Stimulated activated CD4-positive, alpha-beta T cell treated with anti-CD3 and anti-CD28 coated beads, Interleukin-12 subunit alpha, Interleukin-12 subunit beta, amount 100 ng/mL, for 48 hours (primary cell): ENCODE measurements at regions not wholly inside any gene's neighbourhood (a gene's known extent, or its start where the extent isn't known, plus 50 kb on each side); places are given as distances from the start of the nearest gene placed in this dataset.
"Not testable (repeated sequence)": the region's sequence is repeated elsewhere in the genome, so short reads cannot be mapped to it uniquely, and the experiment has no call there.

Experiments
- DNase-seq, 3 donors: peaks; one replicate each; pipeline ENCODE4 v3.0.0-alpha.2; 2020; ENCODE audit warnings: low read depth in 2 of 3, low spot score in 1 of 3

DNA sequence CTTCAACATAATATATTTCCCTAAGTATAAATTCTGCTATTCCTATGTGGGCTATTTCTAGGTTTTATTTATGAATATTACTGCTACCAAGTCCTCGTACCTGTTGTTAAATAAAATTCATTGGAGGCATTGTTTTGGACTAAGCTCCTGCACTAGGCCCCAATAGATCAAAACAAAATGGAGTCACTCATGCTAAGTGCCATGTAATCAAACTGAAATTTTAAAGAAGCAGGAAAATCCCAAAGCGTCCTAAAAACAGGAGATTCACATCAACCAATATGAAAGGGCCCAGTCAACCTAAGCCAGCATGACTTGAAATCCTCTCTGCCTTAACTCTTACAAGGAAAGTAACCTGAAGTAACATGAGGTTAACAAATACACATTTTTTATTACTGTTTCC is 743.2 kb downstream of the TRAM1L1 start:
- DNase-seq, result no peak

GRCh38 chr4:116332508-116332907 is 752.9 kb downstream of the TRAM1L1 start:
- no peak for DNase-seq

- no peak for DNase-seq
Observed at GRCh38 chr4:116328261-116328860, 757.0 kb downstream of the TRAM1L1 start.

- DNase-seq, result no peak
Observed at GRCh38 chr4:116323606-116324005, 761.8 kb downstream of the TRAM1L1 start.

DNA sequence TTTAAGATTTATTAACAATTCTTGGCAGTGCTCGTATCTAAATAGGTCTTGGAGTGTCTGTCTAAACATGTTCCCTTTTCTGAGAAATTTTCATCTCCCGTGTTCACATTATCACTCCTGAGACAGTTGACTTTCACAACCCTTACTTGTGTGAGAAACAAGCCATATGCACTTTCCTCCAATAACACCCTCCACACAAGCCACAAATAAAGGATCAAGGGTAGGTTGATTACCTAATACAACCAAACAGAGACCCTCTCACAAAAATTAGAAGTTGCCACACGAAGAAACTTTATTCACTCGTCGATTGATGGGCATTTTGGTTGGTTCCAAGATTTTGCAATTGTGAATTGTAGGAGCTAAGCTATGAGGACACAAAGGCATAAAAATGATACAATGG is 763.9 kb downstream of the TRAM1L1 start:
- no peak for DNase-seq

GRCh38 chr4:116320859-116321258 is 764.5 kb downstream of the TRAM1L1 start:
- no peak for DNase-seq

DNA sequence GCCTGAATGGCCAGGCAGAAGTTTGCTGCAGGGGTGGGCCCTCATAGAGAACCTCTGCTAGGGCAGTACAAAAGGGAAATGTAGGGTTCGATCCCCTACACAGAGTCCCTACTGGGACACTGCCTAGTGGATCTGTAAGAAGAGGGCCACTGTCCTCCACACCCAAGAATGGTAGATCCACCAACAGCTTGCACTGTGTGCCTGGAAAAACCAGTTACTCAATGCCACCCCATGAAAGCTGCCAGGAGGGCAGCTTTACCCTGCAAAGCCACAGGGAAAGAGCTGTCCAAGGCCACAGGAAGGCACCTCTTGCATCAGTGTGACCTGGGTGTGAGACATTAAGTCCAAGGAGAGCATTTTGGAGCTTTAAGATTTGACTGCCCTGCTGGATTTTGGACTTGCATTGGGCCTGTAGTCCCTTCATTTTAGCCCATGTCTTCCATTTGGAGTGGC is 781.6 kb downstream of the TRAM1L1 start:
- no peak for DNase-seq

DNA sequence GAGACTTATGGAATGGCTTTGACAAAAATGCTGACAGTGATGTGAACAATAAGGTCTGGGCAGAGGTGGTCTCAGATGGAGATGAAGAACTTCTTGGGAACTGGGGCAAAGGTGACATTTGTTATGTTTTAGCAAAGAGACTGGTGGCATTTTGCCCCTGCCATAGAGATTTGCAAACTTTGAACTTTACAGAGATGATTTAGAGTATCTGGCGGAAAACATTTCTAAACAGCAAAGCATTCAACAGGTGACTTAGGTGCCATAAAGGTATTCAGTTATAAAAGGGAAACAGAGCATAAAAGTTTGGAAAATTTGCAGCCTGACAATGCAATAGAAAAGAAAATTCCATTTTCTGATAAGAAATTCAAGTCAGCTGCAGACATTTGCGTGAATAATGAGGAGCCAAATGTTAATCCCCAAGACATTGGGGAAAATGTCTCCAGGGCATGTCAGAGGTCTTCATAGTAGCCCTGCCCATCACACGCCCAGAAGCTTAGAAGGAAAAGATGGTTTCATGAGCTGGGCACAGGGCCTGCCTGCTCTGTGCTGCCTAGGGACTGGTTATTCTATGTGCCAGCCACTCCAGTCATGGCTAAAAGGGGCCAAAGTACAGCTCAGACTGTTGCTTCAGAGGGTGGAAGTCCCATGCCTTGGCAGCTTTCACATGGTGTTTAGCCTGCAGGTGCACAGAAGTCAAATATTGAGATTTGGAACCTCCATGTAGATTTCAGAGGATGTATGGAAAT is 782.2 kb downstream of the TRAM1L1 start:
- DNase-seq, result no peak

DNA sequence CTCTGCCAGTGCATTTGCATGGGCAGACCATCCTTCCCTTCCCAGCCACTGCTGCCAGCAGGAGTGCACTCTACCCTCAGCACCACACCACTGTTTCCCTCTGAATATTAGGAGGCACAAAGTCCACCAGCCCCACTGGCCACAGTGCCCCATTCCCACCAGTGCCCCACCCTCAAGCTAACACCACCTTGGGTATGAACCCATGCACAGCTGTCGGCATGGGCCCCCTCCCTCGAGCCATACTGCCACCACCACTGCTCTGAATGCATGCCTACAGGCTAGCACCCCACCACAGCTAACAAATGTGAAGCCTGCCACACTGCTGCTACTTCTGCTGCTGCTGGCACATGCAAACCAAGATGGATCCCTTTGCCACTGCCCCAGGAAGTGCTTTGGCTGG is 810.4 kb downstream of the TRAM1L1 start:
- DNase-seq, result no peak

DNA sequence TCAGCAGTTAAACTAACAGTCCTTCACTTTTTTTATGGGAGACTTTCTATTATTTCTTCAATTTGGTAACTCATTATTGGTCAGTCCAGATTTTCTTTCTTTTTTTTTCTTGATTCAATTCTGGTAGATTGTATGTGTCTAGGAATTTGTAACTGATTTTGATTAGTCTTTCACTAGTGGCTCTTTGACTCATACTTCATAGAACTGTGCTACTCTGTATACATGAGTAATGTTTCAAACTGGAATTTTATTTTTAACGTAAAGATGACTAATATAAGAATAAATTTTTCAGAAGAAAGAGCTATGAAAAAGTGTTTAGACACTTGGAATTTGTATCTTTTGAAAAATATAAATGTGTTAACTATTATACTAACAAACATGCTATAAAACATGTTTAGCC is 813.0 kb downstream of the TRAM1L1 start:
- DNase-seq, result no peak

- not testable (repeated sequence) for DNase-seq
Observed at GRCh38 chr4:116260931-116261330, 824.4 kb downstream of the TRAM1L1 start.

GRCh38 chr4:116244771-116245170 is 840.6 kb downstream of the TRAM1L1 start:
- DNase-seq, result no peak

DNA sequence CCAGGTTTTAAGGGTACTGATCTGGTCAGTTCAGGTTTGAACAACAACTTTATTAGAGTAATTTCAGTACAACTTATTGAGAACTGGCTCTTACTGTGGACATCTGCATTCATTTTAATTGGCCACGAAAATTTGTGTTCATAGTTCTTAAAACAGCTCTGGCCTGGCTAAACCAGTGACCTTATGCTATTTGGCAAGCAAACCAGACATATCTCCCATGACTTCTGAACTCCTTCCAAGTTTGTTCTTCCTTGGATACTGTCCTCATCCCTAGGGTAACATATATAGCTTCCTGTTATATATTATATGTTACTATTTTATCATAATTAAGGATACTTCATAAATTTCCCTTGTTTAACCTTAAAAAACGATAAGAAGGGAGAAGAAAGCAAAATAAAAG is 841.9 kb downstream of the TRAM1L1 start:
- DNase-seq, result no peak

GRCh38 chr4:116233971-116234370 is 851.4 kb downstream of the TRAM1L1 start:
- DNase-seq, result no peak

DNA sequence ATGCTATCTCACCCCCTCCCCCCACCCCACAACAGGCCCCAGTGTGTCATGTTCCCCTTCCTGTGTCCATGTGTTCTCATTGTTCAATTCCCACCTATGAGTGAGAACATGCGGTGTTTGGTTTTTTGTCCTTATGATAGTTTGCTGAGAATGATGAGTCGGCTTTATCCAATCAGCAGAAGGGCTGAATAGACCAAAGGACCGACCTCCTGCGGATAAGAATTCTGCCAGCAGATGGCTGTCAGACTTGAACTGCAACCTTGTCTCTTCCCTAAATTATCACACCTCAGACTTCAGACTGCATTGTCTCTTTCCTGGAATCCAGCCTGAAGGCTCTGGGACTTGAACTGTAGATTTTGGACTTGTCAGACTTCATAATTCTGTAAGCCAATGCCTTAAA is 853.4 kb downstream of the TRAM1L1 start:
- not testable (repeated sequence) for DNase-seq

DNA sequence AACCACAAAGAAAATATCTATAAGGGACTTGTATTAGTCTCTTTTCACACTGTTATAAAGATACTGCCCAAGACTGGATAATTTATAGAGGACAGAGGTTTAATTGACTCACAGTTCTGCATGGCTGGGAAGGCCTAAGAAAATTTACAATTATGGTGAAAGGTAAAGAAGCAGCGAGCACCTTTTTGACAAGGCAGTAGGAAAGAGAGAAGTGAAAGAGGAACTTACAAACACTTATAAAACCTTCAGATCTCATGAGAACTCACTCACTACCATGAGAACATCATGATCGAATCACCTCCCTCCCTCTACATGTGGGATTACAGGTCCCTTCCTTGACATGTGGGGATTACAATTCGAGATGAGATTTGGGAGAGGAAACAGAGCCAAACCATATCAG is 856.0 kb downstream of the TRAM1L1 start:
- DNase-seq, result no peak

DNA sequence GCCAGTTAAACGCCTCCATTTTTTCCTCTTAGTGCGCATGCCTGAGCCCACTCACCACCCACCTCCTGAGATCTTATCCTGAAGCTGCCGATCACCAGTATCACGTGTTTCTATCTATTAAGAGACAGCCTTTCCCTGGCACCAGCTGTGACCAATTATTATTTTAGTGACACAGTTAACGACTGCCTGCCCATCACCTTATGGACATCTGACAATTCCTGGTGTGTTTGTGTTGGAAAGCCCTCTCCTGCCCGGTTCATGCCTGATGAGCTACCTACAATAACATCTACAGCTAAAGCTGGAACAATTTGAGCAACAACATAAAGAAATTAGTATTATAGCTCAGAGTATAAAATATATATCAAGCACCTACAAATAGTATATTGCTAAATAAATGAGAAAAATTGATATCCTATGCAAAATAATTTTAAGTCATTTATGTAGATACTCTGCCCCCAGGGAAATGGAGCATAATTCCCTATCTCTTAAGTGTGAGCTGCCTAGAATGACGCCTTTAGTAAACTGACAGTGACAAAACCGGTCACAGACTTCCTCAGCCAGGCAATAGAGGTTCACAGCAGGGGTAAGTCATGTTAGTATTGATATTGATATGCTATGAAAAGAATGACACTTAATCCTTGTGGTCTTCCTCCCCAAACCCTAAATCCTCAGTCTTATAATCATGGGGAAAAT is 862.2 kb downstream of the TRAM1L1 start:
- DNase-seq, result no peak

GRCh38 chr4:116217781-116218180 is 867.6 kb downstream of the TRAM1L1 start:
- no peak for DNase-seq

DNA sequence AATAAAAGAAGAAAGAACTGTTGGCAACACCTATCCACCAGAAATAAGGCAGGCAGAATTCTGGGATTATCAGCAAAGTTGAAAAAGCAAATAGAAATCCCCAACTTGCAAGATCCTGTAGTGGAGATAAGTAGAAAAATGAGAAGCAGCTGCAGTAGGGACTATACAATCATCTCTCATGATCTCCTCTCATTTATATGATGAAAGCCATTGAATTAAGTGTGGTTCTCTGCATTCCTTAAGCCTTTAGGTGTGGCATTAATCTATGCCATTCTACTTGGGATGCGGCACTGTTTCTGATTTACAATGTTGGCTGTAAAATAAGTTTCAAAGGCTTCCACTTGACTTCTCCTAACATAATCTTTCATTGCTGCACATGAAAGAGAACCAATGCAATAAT is 869.8 kb downstream of the TRAM1L1 start:
- no peak for DNase-seq

DNA sequence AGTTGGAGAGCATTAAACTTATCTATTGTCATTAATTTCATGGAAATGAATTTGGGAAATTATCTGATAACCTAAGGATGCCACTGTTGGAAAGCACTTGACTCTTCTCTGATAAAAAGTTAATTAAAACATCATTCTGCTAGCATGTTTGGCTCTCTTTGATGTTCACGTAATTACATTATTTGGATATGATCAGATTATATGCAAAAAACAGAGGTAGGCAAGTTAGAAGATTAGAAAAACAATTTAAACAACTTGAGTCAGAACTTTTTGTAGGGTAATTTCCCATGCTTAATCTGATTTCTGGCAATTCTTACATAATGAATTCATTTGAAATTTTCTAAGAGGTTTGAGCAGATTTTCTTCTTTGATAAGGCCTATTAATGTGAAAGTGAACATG is 882.9 kb downstream of the TRAM1L1 start:
- no peak for DNase-seq

DNA sequence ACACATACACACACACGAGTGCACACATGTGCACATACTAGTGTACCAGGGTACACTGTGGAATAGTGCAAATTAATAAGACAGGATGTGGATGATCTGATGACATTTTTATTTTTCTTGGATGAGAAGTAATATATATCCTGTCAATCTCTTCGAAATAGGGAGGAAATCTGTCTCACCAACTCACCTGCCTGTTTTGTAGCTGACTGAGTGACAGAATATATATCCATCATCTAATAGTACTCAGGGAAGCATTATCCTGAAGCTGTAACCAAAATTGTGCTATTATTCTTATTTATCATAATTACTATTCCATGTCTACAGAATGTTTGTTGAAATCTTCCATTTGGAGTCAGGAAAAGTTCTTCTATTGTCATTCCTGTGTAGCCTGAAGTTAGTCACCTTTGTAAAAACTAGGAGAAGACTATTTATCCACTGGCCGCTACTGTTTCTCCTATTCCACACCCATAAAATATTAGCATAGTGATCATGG is 888.0 kb downstream of the TRAM1L1 start:
- DNase-seq, result no peak

DNA sequence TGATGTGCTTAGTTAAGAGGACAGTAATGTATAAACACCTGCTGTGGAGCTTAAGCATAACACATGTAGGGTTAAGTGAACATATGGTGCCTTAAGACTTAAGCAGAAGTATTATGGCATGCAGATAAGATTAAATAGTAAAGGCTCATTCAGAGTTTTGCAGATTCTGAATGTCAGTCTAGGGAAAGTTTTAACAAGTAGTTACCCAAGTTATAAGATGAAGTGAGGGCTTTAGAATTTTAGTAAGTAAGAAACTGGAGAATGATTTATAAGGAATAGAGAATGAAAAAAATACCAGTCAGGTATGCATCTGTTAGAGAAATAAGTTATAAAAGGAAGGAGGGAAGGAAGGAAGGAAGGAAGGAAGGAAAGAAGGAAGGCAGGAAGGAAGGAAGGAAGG is 902.1 kb downstream of the TRAM1L1 start:
- no peak for DNase-seq
